ENCODE measurements at regions not wholly inside any gene's neighbourhood (a gene's known extent, or its start where the extent isn't known, plus 50 kb on each side); places are given as distances from the start of the nearest gene placed in this dataset.

DNA sequence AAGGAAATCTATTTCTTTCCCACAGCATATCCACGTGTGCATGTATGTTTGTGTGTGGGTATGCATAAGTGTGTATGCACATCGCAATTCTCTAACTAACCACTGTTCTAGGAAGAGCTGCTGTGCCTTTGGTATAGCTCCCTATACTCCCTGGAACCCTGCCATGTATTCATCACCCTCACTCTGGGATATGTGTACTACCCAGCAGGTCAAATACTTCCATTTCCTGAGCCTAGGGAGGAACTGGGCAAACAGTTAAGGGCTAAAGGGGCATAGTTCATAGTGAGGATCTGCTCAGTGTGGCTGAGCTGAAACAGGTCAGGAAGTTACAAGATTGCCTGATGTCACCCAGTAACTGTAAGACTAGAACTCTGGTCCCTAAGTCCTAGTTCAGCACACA lies 260.4 kb downstream of the RPLP1 start:
- TF ChIP-seq GATA2 (IDR thresholded peaks at IDR 0.05; ENCODE audit: low read depth, low read length) = no peak
- TF ChIP-seq GATA3 (IDR thresholded peaks at IDR 0.05; ENCODE audit: low read depth, low read length) = no peak
